ENCODE measurements at regions not wholly inside any gene's neighbourhood (a gene's known extent, or its start where the extent isn't known, plus 50 kb on each side); places are given as distances from the start of the nearest gene placed in this dataset.

- TF ChIP-seq ZFP30 (CRISPR knock-in tag; IDR thresholded peaks at IDR 0.05) (no peak), RARB (CRISPR knock-in tag; IDR thresholded peaks at IDR 0.05) (no peak)
These were observed 199.4 kb upstream of the NAV2 start for GRCh38 chr11:19513253-19513652.
